ENCODE measurements at regions not wholly inside any gene's neighbourhood (a gene's known extent, or its start where the extent isn't known, plus 50 kb on each side); places are given as distances from the start of the nearest gene placed in this dataset.

GRCh38 chr9:108239696-108240321 is 616.0 kb downstream of the ACTL7B start:
- H3K4me3 ChIP-seq (ENCODE audit: low read depth in 1 of 3, low read length in 3 of 3): no peak overlapping the region
- no peaks in the 10 kb centered on the region for H3K27me3 ChIP-seq (ENCODE audit: control insufficient read depth in 4 of 4, insufficient read depth in 4 of 4, low read length in 3 of 4)
- no peaks in the 10 kb centered on the region for H3K36me3 ChIP-seq (ENCODE audit: control insufficient read depth in 4 of 4, insufficient read depth in 3 of 4, low read depth in 1 of 4, low read length in 3 of 4)
- H3K9me3 ChIP-seq (ENCODE audit: control insufficient read depth in 4 of 4, low read length in 3 of 4): no peaks in the 10 kb centered on the region
- WGBS: 94% methylated on average over 2 of the region's 2 CpGs
- peak overlapping the region in 1 of 2 donors; percentile 54 for H3K9ac ChIP-seq (ENCODE audit: low read depth in 1 of 2, low read length in 2 of 2)
- H3K4me1 ChIP-seq (ENCODE audit: control insufficient read depth in 4 of 4, insufficient read depth in 4 of 4, low read length in 3 of 4): no peaks in the 10 kb centered on the region
- DNase-seq (ENCODE audit: low spot score): no peak
- H3K27ac ChIP-seq (ENCODE audit: low read depth in 1 of 2, low read length in 2 of 2): no peak overlapping the region
- TF ChIP-seq HNF4A (conservative IDR thresholded peaks at IDR 0.05) (no peak), FOXA1 (IDR thresholded peaks at IDR 0.05) (no peak), JUND (IDR thresholded peaks at IDR 0.05) (no peak), TAF1 (conservative IDR thresholded peaks at IDR 0.05) (no peak), ATF3 (IDR thresholded peaks at IDR 0.05) (no peak), CTCF (IDR thresholded peaks at IDR 0.05; ENCODE audit: low read depth, low read length, missing input control) (no peak), SP1 (IDR thresholded peaks at IDR 0.05) (no peak), RXRA (IDR thresholded peaks at IDR 0.05) (no peak), NR2F2 (IDR thresholded peaks at IDR 0.05) (no peak), GABPA (IDR thresholded peaks at IDR 0.05 in 1 of 2, conservative IDR thresholded peaks at IDR 0.05 in 1 of 2) (no peak), RAD21 (IDR thresholded peaks at IDR 0.05) (no peak), FOXA2 (IDR thresholded peaks at IDR 0.05) (no peak), HNF4G (IDR thresholded peaks at IDR 0.05) (no peak), MAX (IDR thresholded peaks at IDR 0.05) (no peak), EGR1 (IDR thresholded peaks at IDR 0.05; ENCODE audit: low read depth in 2 of 2) (no peak)

- Histone ChIP-seq H3K4me3 (ENCODE audit: low read depth in 1 of 3, low read length in 3 of 3) (no peak overlapping the region), H3K27ac (ENCODE audit: low read depth in 1 of 2, low read length in 2 of 2) (no peak overlapping the region), H3K9ac (ENCODE audit: low read depth in 1 of 2, low read length in 2 of 2) (no peak overlapping the region), H3K9me3 (ENCODE audit: control insufficient read depth in 4 of 4, low read length in 3 of 4) (no peaks in the 10 kb centered on the region), H3K4me1 (ENCODE audit: control insufficient read depth in 4 of 4, insufficient read depth in 4 of 4, low read length in 3 of 4) (no peaks in the 10 kb centered on the region), H3K27me3 (ENCODE audit: control insufficient read depth in 4 of 4, insufficient read depth in 4 of 4, low read length in 3 of 4) (no peaks in the 10 kb centered on the region), H3K36me3 (ENCODE audit: control insufficient read depth in 4 of 4, insufficient read depth in 3 of 4, low read depth in 1 of 4, low read length in 3 of 4) (no peaks in the 10 kb centered on the region)
- DNase-seq (ENCODE audit: low spot score): no peak
- TF ChIP-seq SP1 (IDR thresholded peaks at IDR 0.05): no peak
- TF ChIP-seq GABPA (IDR thresholded peaks at IDR 0.05 in 1 of 2, conservative IDR thresholded peaks at IDR 0.05 in 1 of 2): no peak
- TF ChIP-seq ZBTB33 (IDR thresholded peaks at IDR 0.05): no peak
- TF ChIP-seq YY1 (IDR thresholded peaks at IDR 0.05): no peak
- TF ChIP-seq NR2F2 (IDR thresholded peaks at IDR 0.05): no peak
- TF ChIP-seq HNF4A (conservative IDR thresholded peaks at IDR 0.05): no peak
- TF ChIP-seq EGR1 (IDR thresholded peaks at IDR 0.05; ENCODE audit: low read depth in 2 of 2): no peak
- TF ChIP-seq ATF3 (IDR thresholded peaks at IDR 0.05): no peak
- no peak for TF ChIP-seq RAD21 (IDR thresholded peaks at IDR 0.05)
- TF ChIP-seq FOXA1 (IDR thresholded peaks at IDR 0.05): no peak
- no peak for TF ChIP-seq CTCF (IDR thresholded peaks at IDR 0.05; ENCODE audit: low read depth, low read length, missing input control)
- TF ChIP-seq TAF1 (conservative IDR thresholded peaks at IDR 0.05): no peak
- TF ChIP-seq REST (IDR thresholded peaks at IDR 0.05): no peak
- TF ChIP-seq RXRA (IDR thresholded peaks at IDR 0.05): no peak
- no peak for TF ChIP-seq JUND (IDR thresholded peaks at IDR 0.05)
- no peak for TF ChIP-seq MAX (IDR thresholded peaks at IDR 0.05)
- TF ChIP-seq HNF4G (IDR thresholded peaks at IDR 0.05): no peak
- 87% methylated on average over 3 of the region's 3 CpGs for WGBS
Measured at GRCh38 chr9:108235609-108236008, 620.2 kb downstream of the ACTL7B start.
